Activated CD4-positive, alpha-beta T cell treated with anti-CD3 and anti-CD28 coated beads for 24 hours (primary cell): ENCODE measurements at regions not wholly inside any gene's neighbourhood (a gene's known extent, or its start where the extent isn't known, plus 50 kb on each side); places are given as distances from the start of the nearest gene placed in this dataset.

Experiments
- DNase-seq, 2 donors: peaks; one replicate each; pipeline ENCODE4 v3.0.0-alpha.2; 2020; ENCODE audit warnings: low read depth in 2 of 2

DNA sequence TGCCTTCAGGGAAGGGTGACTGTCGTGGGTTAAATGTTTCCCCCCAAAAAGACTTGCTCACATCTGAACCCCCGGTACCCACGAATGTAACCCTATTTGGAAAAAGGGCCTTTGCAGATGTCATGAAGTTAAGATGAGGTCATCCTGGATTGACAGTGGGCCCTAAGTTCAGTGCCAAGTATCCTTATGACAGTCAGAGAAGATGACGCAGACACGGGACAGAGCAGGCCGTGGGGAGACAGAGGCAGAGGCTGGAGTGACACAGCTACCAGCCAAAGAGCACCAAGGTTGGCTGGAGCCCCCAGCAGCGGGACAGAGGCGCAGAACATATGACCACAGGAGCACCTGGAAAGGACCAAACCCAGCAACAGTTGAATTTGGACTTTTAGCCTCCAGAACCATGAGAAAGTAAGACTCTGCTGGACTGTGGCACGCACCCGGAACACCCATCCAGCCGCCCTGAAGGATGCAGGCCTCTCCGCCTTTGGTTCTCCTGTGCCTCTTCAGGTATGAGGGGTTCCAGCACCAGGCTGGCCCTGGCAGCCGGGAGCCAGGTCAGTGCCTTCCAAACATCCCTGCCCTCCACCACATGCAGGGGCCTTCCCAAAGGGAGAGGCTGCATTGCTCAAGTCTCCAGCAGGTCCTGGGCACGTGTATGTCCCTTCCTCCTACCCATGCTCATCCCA is 104.0 kb downstream of the FOXL1 start:
- no peak for DNase-seq

DNA sequence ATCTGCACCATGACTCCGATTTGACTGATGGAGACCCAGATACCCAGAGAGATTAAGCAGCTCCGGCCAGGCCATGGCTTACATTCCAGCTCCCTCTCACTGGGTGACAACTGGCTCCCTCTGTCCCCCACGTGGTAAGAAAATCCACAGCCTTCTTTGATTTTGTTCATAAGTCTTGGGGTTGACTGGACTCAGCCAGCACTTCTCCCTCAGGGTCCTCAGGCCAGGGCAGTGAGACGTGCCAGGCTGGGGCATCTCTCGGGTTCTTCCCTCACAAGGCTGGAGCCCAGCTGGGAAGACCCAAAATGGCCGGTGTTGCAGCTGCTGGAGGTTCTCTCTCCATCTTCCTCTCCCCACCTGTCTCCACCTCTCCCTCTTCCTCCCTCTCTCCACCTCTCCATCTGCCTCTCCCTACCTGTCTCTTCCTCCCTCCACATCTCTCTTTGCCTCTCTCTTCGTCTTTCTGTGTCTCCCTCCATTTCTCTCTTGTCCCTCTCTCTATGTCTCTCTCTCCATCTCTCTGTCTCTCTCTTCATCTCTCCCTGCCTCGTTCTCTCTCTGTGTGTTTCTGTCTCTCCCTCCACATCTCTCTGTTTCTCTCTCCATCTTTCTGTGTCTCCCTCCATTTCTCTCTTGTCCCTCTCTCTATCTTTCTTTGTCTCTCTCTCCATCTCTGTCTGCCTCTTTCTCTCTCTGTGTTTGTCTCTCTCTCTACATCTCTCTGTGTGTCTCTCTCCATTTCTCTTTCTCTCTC is 105.3 kb downstream of the FOXL1 start:
- no peak for DNase-seq

DNA sequence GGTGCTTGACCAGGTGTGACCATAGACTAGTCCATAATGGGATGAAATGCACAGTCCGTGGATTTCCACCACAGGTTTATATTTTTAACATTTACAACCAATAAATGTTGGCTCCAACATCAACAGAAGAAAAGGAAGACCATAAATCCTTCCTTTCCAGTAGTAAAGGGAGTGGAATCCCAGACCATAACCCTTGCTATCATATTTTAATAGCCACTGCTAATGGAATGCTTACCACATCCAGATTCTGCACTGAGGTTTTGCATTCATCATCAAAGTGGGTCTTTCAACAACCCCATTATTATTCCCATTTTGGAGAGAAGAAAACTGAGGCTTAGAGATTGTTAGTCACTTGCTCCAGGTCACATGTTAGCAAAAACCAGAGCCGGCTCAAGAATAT is 106.7 kb downstream of the FOXL1 start:
- no peak for DNase-seq

DNA sequence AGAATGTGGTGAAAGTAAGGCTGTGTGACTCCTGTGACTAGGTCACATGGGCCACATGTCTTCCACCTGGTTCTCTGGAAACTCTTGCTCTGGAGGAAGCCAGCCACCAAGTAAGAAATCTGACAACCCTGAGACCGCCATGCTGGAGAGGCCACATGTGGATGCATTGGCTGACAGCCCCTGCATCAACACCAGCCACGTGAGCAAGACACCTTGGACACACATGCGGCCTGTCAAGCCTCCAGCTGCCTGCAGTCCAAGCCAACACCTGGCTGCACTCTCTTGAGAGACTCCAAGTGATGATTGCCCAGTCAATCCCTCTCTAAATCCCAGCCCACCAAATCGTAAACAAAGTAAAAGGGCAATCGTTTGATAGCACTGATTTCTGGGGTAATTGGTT is 112.6 kb downstream of the FOXL1 start:
- DNase-seq, result no peak

DNA sequence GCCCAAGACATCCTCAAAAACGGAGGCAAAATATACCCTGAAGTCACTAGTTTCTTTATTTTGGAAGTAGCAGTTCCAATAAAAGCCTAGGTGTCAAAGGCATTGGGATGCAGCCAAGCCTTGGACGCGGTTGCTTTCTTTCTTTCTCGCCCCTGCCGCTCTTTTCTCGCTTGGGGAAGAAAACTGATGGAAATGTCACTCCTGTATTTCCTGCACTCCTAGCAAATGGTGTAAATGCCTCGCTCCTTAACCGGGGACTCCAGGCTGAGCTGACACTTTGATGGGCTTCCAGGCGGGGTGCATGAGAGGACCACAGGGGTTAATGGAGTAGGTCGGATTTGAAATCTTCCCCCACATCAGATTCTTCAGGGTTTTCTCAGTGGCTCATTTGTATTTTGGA is 114.1 kb downstream of the FOXL1 start:
- no peak for DNase-seq

DNA sequence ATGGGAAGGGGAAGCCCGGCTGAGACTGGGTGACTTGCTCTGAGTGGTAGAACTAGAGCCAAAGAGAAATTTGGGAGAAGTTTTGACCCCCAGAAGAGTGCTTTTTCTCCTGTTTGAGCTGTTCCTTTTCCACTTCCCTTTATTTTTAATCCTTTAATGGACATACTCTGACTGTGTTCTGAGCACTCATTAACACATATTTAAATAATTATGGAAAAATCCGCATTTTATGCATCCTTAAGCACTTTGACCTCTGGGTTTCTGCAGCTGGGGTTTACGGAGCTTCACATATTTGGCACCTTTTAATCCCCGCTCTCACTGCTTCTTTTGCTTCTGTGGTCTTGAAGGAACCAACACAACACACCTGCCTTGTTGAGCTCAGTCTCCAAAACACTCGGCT is 114.7 kb downstream of the FOXL1 start:
- no peak for DNase-seq

DNA sequence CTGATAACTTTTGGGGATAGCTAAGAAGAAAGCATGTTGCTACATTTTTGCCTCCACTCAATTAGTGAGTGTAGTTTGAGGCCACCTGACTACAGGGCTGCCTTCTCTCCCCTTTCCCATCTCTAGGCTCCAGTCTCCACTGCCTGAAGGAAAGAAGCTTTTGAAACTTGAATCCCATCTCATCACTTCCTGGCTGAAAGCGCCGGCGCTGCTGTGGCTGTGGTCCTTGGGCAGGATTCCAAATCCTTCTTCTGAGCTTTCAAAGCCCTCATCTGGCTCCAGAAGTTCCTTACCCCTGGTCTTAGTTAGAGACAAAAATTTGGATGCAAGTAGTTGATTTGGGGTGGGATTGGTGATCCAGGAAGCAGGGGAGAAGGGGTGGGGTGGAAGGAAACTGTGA is 119.4 kb downstream of the FOXL1 start:
- no peak for DNase-seq

DNA sequence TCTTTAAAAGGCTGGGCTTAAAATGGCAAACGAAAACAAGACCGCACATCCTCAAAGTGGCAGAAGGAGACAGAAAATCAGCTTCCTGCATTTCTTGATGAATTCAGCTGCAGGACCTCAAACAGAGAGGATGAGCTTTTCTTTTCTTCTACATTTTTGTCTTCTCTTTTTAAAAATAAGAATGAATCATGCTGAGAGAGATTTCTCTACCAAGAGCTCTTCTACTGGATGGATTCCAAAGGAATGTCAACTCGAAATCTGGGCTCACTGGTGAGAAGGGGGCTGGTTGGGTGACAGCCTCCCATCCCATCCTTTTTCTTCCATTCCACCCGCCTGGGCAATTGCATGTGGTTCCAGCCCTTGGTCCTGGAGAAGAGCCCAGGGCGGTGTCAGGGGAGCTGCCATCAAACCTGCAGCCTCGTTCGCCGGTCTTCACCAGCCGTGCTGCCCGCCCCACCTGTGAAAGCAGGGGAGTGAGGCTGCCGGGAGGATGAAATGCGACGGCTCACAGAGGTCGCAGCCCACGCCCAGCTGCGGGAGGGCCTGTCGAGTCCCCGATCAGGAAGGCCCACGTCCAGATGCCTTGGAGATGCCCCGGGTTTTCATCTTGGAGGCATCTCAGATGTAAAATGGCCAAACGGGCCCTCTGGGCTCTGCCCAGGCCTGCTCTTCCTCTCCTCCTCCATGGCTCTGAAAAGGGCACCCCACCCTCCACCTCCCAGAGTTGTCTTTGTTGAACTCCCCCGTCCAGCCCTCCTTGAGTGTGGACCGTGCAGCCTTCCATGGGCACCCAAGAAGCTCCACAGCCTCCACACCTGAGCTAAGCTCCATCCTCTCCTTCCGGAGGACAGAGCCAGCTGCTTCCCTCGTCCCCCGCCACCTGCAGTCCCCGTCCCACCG is 121.9 kb downstream of the FOXL1 start:
- no peak for DNase-seq

DNA sequence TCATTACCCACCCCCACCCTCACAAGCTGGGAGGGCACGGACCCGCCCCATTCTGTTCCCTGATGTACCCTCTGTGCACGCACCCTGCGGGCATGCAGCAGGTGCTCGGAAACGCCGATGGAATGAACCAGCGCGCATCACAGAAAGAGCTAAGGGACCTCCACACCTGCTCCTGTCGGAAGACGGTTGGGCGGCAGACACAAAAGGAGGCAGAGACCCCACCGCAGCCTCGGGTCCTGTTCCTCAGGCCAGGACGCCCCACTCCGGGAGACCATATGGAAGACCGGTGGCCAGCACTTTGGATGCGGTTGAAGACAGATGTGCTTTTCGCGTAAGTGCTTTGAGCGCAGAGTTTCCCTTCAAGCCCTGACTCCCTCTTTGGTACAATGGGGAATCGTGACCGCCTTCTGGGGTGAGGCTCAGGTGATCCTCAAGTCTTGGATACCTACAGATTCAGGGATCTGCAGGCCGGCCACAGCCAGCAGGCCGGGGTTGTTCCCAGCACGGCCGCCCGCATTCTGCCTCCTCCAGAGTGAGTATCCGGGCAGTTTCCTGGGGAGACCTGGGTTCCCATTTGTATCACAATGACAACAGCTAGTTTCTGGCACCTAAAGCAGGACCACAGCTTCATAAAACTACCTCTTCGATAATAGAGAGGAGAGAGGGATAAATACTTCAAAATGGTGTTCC is 123.1 kb downstream of the FOXL1 start:
- no peak for DNase-seq

DNA sequence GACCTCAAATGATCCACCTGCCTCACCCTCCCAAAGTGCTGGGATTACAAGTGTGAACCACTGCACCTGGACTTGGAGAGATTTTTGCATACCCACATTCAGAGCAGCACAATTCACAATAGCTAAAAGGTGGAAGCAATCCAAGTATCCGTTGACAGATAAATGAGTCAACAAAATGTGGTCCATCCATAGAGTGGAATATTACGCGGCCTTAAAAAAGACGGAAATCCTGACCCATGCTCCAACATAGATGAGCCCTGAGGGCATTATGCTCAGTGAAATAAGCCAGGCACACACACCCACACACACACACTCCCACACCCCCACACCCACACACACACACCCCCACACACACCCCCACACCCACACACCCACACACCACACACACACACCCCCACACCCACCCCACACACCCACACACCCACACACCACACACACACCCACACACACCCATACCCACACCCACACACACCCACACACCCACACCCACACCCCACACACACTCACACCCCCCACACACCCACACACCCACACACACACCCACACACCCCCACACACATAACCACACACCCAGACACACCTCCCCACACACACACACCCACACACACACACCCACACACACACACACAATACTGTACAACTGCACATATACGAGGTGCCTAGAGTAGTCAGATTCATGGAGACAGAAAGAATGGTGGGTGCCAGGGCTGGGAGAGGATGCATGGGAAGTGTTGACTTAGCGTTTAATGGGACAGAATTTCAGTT is 124.7 kb downstream of the FOXL1 start:
- no peak for DNase-seq

DNA sequence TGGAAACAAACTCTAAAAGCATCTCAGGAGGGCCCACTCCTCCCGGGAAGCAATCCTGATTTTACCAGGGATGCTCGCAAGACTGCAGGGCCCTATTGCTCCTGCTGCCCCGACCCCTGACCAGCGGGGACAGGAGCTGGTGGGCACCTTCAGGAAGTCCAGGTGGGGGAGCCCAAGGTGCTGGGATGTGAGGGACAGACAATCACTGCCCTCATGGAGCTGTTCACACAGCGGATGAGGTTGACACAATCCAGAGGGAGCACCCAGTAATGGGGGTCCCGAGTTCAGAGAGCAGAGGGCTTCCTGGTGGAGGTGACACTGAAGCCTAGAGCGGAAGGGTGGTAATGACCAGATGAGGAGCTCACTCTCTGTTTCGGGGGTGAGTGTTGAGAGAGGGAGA is 126.2 kb downstream of the FOXL1 start:
- DNase-seq, result no peak

DNA sequence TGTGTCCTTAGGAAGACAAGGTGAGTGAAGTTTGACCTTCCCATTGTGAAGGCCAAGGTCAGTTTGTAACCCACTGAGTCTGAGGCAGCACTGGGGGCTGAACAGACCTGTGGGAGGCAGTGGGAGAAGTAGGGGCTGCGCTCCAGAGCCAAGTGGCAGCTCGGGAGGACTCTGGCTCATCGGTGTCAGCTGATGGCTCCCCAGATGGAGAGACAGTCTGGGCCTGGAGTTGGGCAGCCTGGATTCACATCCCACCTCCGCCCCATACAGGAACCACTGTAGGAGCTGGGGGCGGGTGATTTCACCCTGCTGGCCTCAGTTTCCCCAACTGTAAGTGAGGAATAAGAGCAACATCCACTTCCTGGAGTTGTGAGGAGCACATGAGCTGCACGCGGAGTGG is 128.4 kb downstream of the FOXL1 start:
- no peak for DNase-seq

DNA sequence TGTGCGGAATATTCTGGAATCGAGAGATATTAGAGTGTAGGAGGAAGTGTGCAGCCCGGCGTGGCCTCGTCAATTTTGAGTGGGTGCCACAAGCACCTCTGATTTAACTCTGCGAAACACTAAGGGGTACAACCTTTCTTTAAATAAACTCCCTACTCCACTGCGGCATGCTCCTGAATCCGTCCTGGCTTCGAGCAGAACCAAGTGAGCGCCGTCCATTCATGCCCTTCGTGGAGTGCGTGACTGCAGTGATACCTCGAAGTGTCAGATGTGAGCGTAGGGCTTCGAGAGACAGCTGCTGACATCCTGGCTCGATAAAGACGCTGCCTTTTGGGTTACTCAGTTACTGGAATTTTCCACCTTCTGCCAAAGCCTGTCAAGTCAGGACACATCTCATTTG is 128.8 kb downstream of the FOXL1 start:
- DNase-seq, result no peak

DNA sequence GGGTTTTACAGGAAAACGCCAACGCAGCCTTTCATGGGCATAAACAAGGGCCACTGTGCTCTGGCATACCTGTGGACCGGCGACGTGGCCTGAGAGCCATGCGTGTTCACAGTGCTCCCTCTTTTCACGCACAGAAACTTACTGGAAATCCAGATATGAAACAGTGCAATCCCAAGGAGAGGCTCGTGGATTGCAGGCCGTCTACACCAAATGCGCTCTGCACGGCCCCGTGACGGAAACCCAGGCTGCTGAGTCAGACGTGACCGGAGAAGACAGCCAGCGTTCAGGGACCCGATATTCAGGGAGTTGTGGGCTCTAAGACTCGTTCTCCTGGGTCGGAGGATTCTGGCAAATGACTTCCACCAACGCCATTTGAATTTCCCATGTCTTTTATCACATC is 129.2 kb downstream of the FOXL1 start:
- no peak for DNase-seq

DNA sequence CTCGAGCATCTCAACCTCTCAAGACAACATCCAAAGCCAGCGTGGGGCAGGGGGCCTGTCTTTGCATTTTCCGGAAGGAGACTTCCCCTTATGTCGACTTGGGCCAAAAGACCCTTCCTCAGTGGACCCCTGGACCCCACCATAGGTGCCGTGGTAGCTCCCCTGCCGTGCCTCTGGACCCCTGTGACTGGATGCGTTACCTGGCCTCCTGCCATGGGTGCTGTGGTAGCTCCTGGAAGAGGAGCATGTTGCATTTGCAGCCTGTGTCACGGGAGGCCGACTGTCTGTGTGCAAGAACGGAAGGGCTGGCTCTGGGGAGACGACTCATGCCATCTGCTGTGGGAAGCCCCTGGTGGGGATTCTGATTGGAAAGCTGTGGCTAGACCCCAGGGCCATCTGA is 130.1 kb downstream of the FOXL1 start:
- DNase-seq, result no peak

DNA sequence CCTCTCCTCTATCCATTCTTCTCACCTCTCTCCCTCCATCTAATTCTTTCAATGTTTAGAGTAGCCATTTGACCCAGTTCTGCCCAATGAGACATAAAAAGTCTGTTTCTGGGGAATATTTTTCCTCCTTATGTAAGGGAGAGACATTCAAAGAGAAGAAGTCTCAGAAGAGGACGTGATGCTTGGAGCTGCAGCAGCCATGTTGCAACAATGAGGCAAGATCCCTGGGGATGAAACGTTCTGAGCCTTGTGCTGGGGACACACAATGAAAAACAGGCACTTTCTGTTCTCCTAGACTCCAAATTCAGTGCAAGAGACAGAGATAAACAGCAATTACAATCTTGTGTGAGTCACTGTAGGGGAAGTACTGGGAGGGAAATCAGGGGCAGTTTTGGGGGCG is 130.8 kb downstream of the FOXL1 start:
- no peak for DNase-seq

DNA sequence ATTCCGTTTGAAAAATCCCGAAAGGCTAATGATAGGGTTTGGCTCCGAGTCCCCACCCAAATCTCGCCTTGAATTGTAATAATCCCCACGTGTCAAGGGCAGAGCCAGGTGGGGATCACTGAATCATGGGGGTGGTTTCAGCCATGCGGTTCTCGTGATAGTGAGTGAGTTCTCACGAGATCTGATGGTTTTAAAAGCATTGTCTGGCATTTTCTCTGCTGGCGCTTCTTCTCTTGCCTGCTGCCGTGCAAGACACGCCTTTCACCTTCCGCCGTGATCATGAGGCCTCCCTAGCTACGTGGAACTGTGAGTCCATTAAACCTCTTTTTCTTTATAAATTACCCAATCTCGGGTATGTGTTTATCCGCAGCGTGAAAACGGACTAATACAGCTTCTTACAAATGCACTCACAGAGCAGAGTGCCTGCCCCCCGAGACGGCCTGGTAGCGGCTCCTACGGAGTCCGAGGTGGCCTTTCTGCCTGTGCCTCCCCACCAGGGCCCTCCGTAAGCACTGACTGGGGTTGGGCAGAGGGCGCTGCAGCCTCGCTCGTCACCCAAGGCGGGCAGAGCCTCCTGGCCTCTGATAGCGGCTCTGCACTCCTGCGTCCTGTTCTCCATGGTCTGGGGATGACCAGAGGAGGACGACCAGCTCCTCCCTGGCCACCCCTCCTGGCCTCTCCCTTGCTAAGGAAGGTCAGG is 131.7 kb downstream of the FOXL1 start:
- DNase-seq, result no peak

DNA sequence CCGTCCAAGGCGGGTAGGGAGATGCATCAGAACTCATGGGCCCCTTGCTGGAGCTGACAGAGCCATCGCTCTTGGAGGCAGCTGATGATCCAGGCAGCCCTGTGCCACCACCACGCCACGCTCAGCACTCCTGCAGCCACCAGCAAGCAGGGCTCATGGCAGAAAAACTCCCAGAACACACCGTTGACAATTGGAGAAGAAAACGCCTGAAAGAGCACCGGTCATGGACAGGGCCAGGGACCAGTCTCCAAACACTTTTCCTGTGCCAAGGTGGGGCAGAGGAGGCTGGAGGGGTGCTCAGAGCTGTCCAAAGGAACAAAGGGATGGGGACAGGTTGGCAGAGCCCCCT is 132.2 kb downstream of the FOXL1 start:
- no peak for DNase-seq

DNA sequence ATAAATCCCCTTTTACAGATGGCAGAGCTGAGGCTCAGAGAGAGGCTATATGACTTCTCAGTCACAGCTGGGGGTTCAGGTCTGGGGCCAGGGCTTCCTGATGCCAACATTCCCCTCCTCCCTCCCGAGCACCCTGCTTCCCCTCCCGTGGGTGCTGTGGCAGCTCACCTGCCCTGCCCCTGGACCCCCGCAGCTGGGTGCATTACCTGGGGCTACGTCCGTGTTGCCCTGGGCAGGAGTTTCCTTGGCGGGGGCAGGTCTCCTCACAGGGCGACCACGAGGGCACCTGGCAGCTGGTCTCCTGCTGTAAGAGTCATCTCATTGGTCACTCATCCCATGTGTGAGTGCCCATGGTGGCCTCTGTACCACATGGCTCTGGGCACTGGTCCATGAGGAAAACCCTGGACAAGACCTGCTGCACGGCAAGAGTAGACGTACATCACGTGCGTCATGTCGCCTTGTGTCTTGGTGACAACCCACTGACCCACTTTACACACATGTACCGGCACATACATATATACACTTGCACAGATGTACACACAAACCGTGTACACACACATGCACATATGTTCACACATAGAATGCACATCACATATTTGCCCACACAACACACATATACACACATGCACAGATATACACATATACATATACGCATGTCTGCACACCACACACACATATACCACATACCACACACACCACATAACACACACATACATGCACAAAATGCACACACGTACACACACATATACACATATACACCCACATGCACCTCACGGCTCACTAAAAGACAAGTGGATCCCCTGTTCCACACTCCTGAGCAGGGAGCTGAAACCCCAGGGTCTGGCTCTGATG is 134.0 kb downstream of the FOXL1 start:
- DNase-seq, result no peak
